Activated T-cell treated with anti-CD3 and anti-CD28 coated beads, Interleukin-2, amount 50 U/mL, for 72 hours (primary cell): ENCODE measurements at regions not wholly inside any gene's neighbourhood (a gene's known extent, or its start where the extent isn't known, plus 50 kb on each side); places are given as distances from the start of the nearest gene placed in this dataset.
"Not testable (repeated sequence)": the region's sequence is repeated elsewhere in the genome, so short reads cannot be mapped to it uniquely, and the experiment has no call there.

ENCODE experiments used
- ATAC-seq, 2 donors: fragments of 150-1000 bp; cut with Tn5 transposase; replicated peaks in 1 of 2; 2 replicates each; pipeline ENCODE4 v1.10.0; 2021; ENCODE audit warnings: moderate library complexity in 2 of 2, mild to moderate bottlenecking in 1 of 2
- DNase-seq, 2 donors: peaks; one replicate each; pipeline ENCODE4 v3.0.0; 2021 to 2022; ENCODE audit warnings: mixed read lengths in 1 of 2
- H3K27ac Mint-ChIP-seq: one replicate; pipeline ENCODE4 v1.8.0; 2022; ENCODE audit warnings: mild to moderate bottlenecking, moderate library complexity, mixed read lengths
- H3K27me3 Mint-ChIP-seq: one replicate; pipeline ENCODE4 v1.8.0; 2022; ENCODE audit warnings: low read depth, mixed read lengths
- H3K36me3 Mint-ChIP-seq, 2 donors: one replicate each; pipeline ENCODE4 v1.8.0; 2022; ENCODE audit warnings: mixed read lengths in 2 of 2, mild to moderate bottlenecking in 1 of 2; ENCODE audit not compliant: insufficient read depth in 2 of 2
- H3K4me1 Mint-ChIP-seq: one replicate; pipeline ENCODE4 v1.8.0; 2022; ENCODE audit warnings: low read depth, mixed read lengths
- H3K4me3 Mint-ChIP-seq, 2 donors: one replicate each; pipeline ENCODE4 v1.8.0; 2022; ENCODE audit warnings: mild to moderate bottlenecking in 2 of 2, mixed read lengths in 2 of 2, moderate library complexity in 2 of 2
- H3K9me3 Mint-ChIP-seq, 2 donors: one replicate each; pipeline ENCODE4 v1.8.0; 2022; ENCODE audit warnings: mixed read lengths in 2 of 2

GRCh38 chr1:148679050-148679786, 69.4 kb upstream of the NUDT4B start:
- ATAC-seq, result peak; percentile 53 to 75
- not testable (repeated sequence) for H3K36me3 Mint-ChIP-seq, H3K27me3 Mint-ChIP-seq, H3K9me3 Mint-ChIP-seq, H3K4me1 Mint-ChIP-seq, H3K27ac Mint-ChIP-seq
- peak; percentile 35 to 40 for DNase-seq
- H3K4me3 Mint-ChIP-seq, result peak overlapping the region; percentile 73 to 84

- H3K4me1 Mint-ChIP-seq, H3K9me3 Mint-ChIP-seq, H3K36me3 Mint-ChIP-seq, H3K27me3 Mint-ChIP-seq, DNase-seq, H3K27ac Mint-ChIP-seq: not testable (repeated sequence)
- ATAC-seq, result peak; percentile 89 to 97
- H3K4me3 Mint-ChIP-seq, result peak overlapping the region; percentile 73 to 84
Measured at GRCh38 chr1:148679787-148680326, 68.7 kb upstream of the NUDT4B start.

GRCh38 chr1:148686735-148687134, 61.8 kb upstream of the NUDT4B start:
- H3K27ac Mint-ChIP-seq, H3K4me3 Mint-ChIP-seq, H3K9me3 Mint-ChIP-seq, H3K27me3 Mint-ChIP-seq, H3K4me1 Mint-ChIP-seq, ATAC-seq, DNase-seq, H3K36me3 Mint-ChIP-seq: not testable (repeated sequence)

- not testable (repeated sequence) for H3K36me3 Mint-ChIP-seq, H3K27ac Mint-ChIP-seq, H3K4me3 Mint-ChIP-seq, H3K9me3 Mint-ChIP-seq, ATAC-seq, H3K4me1 Mint-ChIP-seq, DNase-seq, H3K27me3 Mint-ChIP-seq
Measured at GRCh38 chr1:148687376-148687775, 61.2 kb upstream of the NUDT4B start.
